ENCODE measurements at regions not wholly inside any gene's neighbourhood (a gene's known extent, or its start where the extent isn't known, plus 50 kb on each side); places are given as distances from the start of the nearest gene placed in this dataset.

DNA sequence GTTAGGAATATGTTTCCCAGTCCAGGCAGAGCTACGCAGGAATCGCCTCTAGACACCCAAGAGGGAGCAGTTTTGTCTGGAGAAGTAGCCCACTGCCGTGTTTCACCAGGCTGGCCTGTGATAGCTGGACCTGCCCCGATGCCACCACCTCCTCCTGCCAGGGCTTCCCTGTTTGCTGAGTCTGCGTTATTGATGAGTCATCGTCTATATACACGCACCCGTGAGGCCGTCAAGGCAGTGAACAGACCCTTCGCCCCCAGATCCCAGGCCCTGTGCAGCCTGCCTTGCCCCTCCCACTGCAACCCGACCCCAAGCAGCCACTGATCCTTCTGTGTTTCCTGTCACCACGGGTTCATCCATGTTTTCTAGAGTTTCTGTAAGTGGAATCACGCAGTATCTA is 141.9 kb downstream of the IGLL1 start:
- TF ChIP-seq CTCF (IDR thresholded peaks at IDR 0.05; ENCODE audit: insufficient read depth, low read length, poor library complexity, severe bottlenecking) (no peak), EZH2phosphoT487 (conservative IDR thresholded peaks at IDR 0.05; ENCODE audit: low read length) (no peak)
